OCI-LY7 (cell line): ENCODE measurements at regions not wholly inside any gene's neighbourhood (a gene's known extent, or its start where the extent isn't known, plus 50 kb on each side); places are given as distances from the start of the nearest gene placed in this dataset.

Experiments
- BruUV-seq: library from RNA; stranded (reverse); fragments of 400-500 nt; replicated peaks from 2 replicates; lab custom pipeline; 2021; lab: Mats Ljungman, UMichigan
- CTCF ChIA-PET: fragments of 300-600 bp; sonication (Branson Sonifier 250); formaldehyde crosslinking; loops from one replicate; lab custom pipeline; 2022; ENCODE audit warnings: antibody characterized with exemption; ENCODE audit not compliant: unreplicated experiment; lab: Charles Lee
- POLR2A ChIA-PET: fragments of 300-600 bp; sonication (Branson Sonifier 250); formaldehyde crosslinking; loops from one replicate; lab custom pipeline; 2022; ENCODE audit warnings: antibody characterized with exemption; lab: Charles Lee
- DNase-seq: peaks from one replicate; pipeline ENCODE4 v3.0.0-alpha.2; 2015; ENCODE audit warnings: low spot score
- H2AFZ ChIP-seq: fragments of 200-600 bp; sonication (generic), shearing (Covaris generic); 2 replicates; pipeline ENCODE4 v1.6.1; 2014; ENCODE audit warnings: mild to moderate bottlenecking, antibody characterized with exemption, low read length, moderate library complexity
- H3K27ac ChIP-seq: fragments of 200-600 bp; sonication (generic); 2 replicates; pipeline ENCODE4 v1.5.1; 2014; ENCODE audit warnings: mixed run types, low read depth, mild to moderate bottlenecking, moderate library complexity, low read length, inconsistent platforms; ENCODE audit not compliant: poor library complexity, severe bottlenecking
- H3K36me3 ChIP-seq: fragments of 200-600 bp; sonication (generic); 2 replicates; pipeline ENCODE4 v1.6.1; 2014; ENCODE audit warnings: mild to moderate bottlenecking, antibody characterized with exemption, low read length, moderate library complexity, mixed read lengths; ENCODE audit not compliant: insufficient read depth
- H3K4me1 ChIP-seq: fragments of 200-600 bp; sonication (generic); 2 replicates; pipeline ENCODE4 v1.5.1; 2014; ENCODE audit warnings: mild to moderate bottlenecking, low read length; ENCODE audit not compliant: insufficient read depth, poor library complexity, severe bottlenecking
- H3K4me2 ChIP-seq: fragments of 200-600 bp; sonication (generic); 2 replicates; pipeline ENCODE4 v1.6.1; 2014; ENCODE audit warnings: mild to moderate bottlenecking, low read length
- H3K4me3 ChIP-seq: fragments of 200-600 bp; sonication (generic); 2 replicates; pipeline ENCODE4 v1.5.1; 2014; ENCODE audit warnings: mild to moderate bottlenecking, low read depth, low read length; ENCODE audit not compliant: poor library complexity, severe bottlenecking
- H3K79me2 ChIP-seq: fragments of 200-600 bp; sonication (generic); 2 replicates; pipeline ENCODE4 v1.6.1; 2016; ENCODE audit warnings: low read depth, mild to moderate bottlenecking, low read length, moderate library complexity, mixed read lengths; ENCODE audit not compliant: insufficient read depth
- H3K9me2 ChIP-seq: fragments of 200-600 bp; sonication (generic); 2 replicates; pipeline ENCODE4 v1.6.1; 2016; ENCODE audit warnings: mild to moderate bottlenecking, low read length, mixed read lengths; ENCODE audit not compliant: insufficient read depth
- H3K9me3 ChIP-seq: fragments of 200-600 bp; sonication (generic); 2 replicates; pipeline ENCODE4 v1.6.1; 2014; ENCODE audit warnings: mild to moderate bottlenecking, mixed run types, low read length, mixed read lengths
- H4K20me1 ChIP-seq: fragments of 200-600 bp; sonication (generic); 2 replicates; pipeline ENCODE4 v1.6.1; 2014; ENCODE audit warnings: mild to moderate bottlenecking, antibody characterized with exemption, low read length, moderate library complexity, mixed read lengths; ENCODE audit not compliant: insufficient read depth
- CTCF ChIP-seq: fragments of 200-600 bp; sonication (generic); conservative IDR thresholded peaks from 2 replicates; pipeline ENCODE4 v1.5.1; 2014; ENCODE audit warnings: mild to moderate bottlenecking, antibody characterized with exemption, low read length, moderate library complexity, mixed read lengths
- EZH2phosphoT487 ChIP-seq: fragments of 200-600 bp; sonication (generic); IDR thresholded peaks from 2 replicates; pipeline ENCODE4 v1.6.1; 2018; ENCODE audit warnings: low read depth, borderline replicate concordance, mild to moderate bottlenecking, mixed run types, antibody characterized with exemption, low read length, moderate library complexity, mixed read lengths
- intact Hi-C: fragments of 100-400 bp; cut with micrococcal nuclease; formaldehyde crosslinking; loops from one replicate; pipeline ENCODE4 v1.10.0; 2022; ENCODE audit not compliant: unreplicated experiment

- ChIA-PET POLR2A (no interaction called here), CTCF (no interaction called here)
- no peaks in the 10 kb centered on the region for H3K36me3 ChIP-seq
- no peaks in the 10 kb centered on the region for H3K79me2 ChIP-seq
- no peaks in the 10 kb centered on the region for H3K9me2 ChIP-seq
- TF ChIP-seq EZH2phosphoT487 (no peak), CTCF (no peak)
- no peak overlapping the region for H3K27ac ChIP-seq
- H3K4me2 ChIP-seq = no peak overlapping the region
- H3K4me1 ChIP-seq = no peaks in the 10 kb centered on the region
- H3K4me3 ChIP-seq = no peak overlapping the region
- no peak overlapping the region for H2AFZ ChIP-seq
- intact Hi-C loops = no loop called here
- no TSS peak for BruUV-seq
- no peaks in the 10 kb centered on the region for H4K20me1 ChIP-seq
- no peaks in the 10 kb centered on the region for H3K9me3 ChIP-seq
- DNase-seq = no peak
Observed at GRCh38 chr14:54335569-54336155, 61.1 kb upstream of the CDKN3 start.

GRCh38 chr14:54337314-54337713 is 59.5 kb upstream of the CDKN3 start:
- no peak overlapping the region for H3K4me3 ChIP-seq
- ChIA-PET CTCF (no interaction called here), POLR2A (interaction anchor here (0.6 kb wide), 1 partner anchor 785 kb away, joined by 4 read pairs; no protein-coding TSS in a partner anchor)
- intact Hi-C loops = no loop called here
- TF ChIP-seq EZH2phosphoT487 (no peak), CTCF (no peak)
- H2AFZ ChIP-seq = no peak overlapping the region
- H3K9me3 ChIP-seq = no peaks in the 10 kb centered on the region
- no peak overlapping the region for H3K27ac ChIP-seq
- BruUV-seq = no TSS peak
- no peaks in the 10 kb centered on the region for H3K9me2 ChIP-seq
- no peaks in the 10 kb centered on the region for H3K79me2 ChIP-seq
- DNase-seq = no peak
- no peaks in the 10 kb centered on the region for H3K4me1 ChIP-seq
- no peaks in the 10 kb centered on the region for H3K36me3 ChIP-seq
- no peaks in the 10 kb centered on the region for H4K20me1 ChIP-seq
- no peak overlapping the region for H3K4me2 ChIP-seq

- no peak for DNase-seq
- Histone ChIP-seq H3K9me3 (no peaks in the 10 kb centered on the region), H3K4me3 (no peak overlapping the region), H3K4me2 (no peak overlapping the region), H3K9me2 (no peaks in the 10 kb centered on the region), H3K36me3 (no peaks in the 10 kb centered on the region), H3K79me2 (no peaks in the 10 kb centered on the region), H3K27ac (no peak overlapping the region), H4K20me1 (no peaks in the 10 kb centered on the region), H3K4me1 (no peaks in the 10 kb centered on the region), H2AFZ (no peak overlapping the region)
- peak; percentile 52 for TF ChIP-seq CTCF
- TF ChIP-seq EZH2phosphoT487 = no peak
- BruUV-seq = no TSS peak
- ChIA-PET CTCF (no interaction called here), POLR2A (no interaction called here)
- intact Hi-C loops = no loop called here
Observed at GRCh38 chr14:54338696-54339317, 58.0 kb upstream of the CDKN3 start.
